ENCODE measurements at regions not wholly inside any gene's neighbourhood (a gene's known extent, or its start where the extent isn't known, plus 50 kb on each side); places are given as distances from the start of the nearest gene placed in this dataset.

DNA sequence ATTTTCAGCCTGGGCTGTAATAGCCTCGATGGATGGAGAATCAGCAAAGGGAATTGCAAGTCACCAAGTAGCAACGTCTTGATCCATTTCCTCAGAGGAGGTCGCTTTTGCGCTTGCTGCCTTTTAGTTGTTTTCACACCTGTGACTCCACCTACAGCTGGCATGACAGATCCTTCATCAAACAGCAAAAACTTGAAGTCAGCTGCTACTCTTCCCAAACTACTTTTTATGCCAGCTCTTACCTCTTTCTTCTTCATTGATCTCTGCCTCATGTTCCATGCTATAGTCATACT lies 107.7 kb downstream of the MAT2B start:
- in situ Hi-C loops (cut with HindIII; ENCODE audit: low pct_unique_long_range_greater_than_20kb, low sequenced_read_pairs): no loop called here
- DNase-seq (ENCODE audit: low read depth, low spot score): no peak

GRCh38 chr5:163614787-163615186 lies 109.4 kb downstream of the MAT2B start:
- in situ Hi-C loops (cut with HindIII; ENCODE audit: low pct_unique_long_range_greater_than_20kb, low sequenced_read_pairs): no loop called here
- DNase-seq (ENCODE audit: low read depth, low spot score): no peak

GRCh38 chr5:163619273-163619934 lies 114.0 kb downstream of the MAT2B start:
- DNase-seq (ENCODE audit: low read depth, low spot score): no peak
- in situ Hi-C loops (cut with HindIII; ENCODE audit: low pct_unique_long_range_greater_than_20kb, low sequenced_read_pairs): no loop called here

- in situ Hi-C loops (cut with HindIII; ENCODE audit: low pct_unique_long_range_greater_than_20kb, low sequenced_read_pairs): no loop called here
- no peak for DNase-seq (ENCODE audit: low read depth, low spot score)
These were observed 114.5 kb downstream of the MAT2B start for GRCh38 chr5:163619951-163620350.

DNA sequence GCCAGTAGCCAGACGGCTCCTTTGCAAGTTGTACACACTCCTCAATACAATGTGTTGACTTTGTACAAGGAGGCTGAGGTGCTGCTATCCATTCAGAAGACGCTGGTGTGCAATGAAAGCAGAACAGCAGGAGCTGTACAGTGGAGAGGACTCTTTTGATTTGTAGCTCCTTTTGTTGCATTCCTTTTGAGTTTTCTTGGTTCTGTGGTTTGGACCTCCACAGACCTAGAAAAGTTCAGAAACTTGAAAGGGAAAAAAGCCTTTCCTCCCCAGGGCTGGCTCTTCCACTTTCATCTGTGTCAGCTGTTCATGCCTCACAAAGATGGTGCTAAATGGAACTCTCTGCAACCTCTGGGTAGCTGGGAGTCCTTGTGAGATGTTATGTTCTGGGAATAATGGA lies 117.4 kb downstream of the MAT2B start:
- no peak for DNase-seq (ENCODE audit: low read depth, low spot score)
- in situ Hi-C loops (cut with HindIII; ENCODE audit: low pct_unique_long_range_greater_than_20kb, low sequenced_read_pairs): no loop called here

- no peak for DNase-seq (ENCODE audit: low read depth, low spot score)
- in situ Hi-C loops (cut with HindIII; ENCODE audit: low pct_unique_long_range_greater_than_20kb, low sequenced_read_pairs): no loop called here
These were observed 118.1 kb downstream of the MAT2B start for GRCh38 chr5:163623524-163623923.

- in situ Hi-C loops (cut with HindIII; ENCODE audit: low pct_unique_long_range_greater_than_20kb, low sequenced_read_pairs): no loop called here
- no peak for DNase-seq (ENCODE audit: low read depth, low spot score)
These were observed 118.6 kb downstream of the MAT2B start for GRCh38 chr5:163623986-163624385.

- DNase-seq (ENCODE audit: low read depth, low spot score): no peak
- in situ Hi-C loops (cut with HindIII; ENCODE audit: low pct_unique_long_range_greater_than_20kb, low sequenced_read_pairs): no loop called here
These were observed 119.0 kb downstream of the MAT2B start for GRCh38 chr5:163624431-163624830.

DNA sequence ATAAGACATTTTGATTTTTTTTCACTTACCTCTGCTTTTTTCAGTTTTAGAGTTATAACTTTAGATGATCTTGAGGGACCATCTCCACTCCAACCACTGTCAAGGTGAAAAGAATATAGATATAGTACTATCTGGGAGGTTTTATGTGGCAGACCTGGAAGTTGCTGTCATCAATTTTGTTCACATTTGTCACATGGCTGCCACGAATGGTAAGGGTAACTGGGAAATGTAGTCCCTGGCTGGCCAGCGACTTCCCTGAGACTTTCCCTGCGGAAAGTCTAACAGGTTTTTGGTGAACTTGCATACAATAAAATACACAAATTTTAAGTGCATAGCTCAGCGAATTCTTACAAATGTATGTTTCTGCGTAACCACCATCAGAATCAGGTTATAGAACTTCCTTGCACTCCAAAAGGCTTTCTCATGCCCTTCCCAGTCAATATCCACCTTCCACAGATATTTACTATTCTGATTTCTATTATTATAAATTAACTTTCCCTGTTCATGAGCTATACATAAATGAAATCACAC lies 121.5 kb downstream of the MAT2B start:
- in situ Hi-C loops (cut with HindIII; ENCODE audit: low pct_unique_long_range_greater_than_20kb, low sequenced_read_pairs): no loop called here
- no peak for DNase-seq (ENCODE audit: low read depth, low spot score)

- no peak for DNase-seq (ENCODE audit: low read depth, low spot score)
- in situ Hi-C loops (cut with HindIII; ENCODE audit: low pct_unique_long_range_greater_than_20kb, low sequenced_read_pairs): no loop called here
These were observed 126.4 kb downstream of the MAT2B start for GRCh38 chr5:163631856-163632255.

DNA sequence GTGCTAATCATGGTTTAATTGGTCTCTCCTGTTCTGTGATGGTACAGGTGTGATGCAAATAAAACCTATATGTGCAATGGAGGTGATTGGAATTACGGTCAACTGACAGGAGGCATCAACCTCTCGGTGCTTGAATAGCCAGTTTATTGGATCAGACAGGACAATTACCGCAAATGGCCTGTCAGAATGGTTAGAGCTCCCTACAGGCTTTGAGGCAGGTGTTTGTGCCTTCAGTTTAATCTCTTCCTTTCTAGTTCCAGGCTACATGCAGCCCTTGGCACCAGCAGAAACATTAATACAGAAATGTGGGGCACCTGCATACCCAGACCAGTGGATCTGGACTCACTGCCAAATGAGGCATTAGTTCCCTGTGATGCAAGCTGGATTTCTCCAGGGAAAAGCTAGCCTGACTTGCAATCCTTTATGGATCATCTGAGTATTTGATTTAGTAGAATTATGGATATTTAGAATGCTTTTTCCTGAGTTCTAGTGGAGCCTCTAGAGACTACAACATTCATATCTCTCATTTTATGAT lies 128.6 kb downstream of the MAT2B start:
- in situ Hi-C loops (cut with HindIII; ENCODE audit: low pct_unique_long_range_greater_than_20kb, low sequenced_read_pairs): no loop called here
- DNase-seq (ENCODE audit: low read depth, low spot score): no peak

DNA sequence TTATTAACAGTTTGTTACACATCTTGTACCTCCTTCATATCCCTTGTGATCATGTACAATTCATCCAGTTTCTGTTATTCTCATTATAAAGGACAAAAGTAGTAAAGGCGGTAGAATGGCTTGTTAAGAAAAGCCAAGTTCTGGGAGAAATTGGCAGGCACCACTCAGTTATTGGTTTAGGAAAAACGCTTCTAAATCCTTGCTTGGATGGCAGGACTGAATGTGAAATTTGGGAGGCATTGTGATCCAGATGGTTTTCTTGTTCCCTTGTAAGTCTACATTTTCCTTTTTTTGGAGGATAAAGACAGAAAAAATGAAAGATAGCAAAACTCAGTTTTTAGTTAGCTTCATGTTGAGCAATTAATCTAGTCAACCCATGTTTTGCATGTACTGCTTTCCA lies 130.2 kb downstream of the MAT2B start:
- in situ Hi-C loops (cut with HindIII; ENCODE audit: low pct_unique_long_range_greater_than_20kb, low sequenced_read_pairs): no loop called here
- no peak for DNase-seq (ENCODE audit: low read depth, low spot score)

DNA sequence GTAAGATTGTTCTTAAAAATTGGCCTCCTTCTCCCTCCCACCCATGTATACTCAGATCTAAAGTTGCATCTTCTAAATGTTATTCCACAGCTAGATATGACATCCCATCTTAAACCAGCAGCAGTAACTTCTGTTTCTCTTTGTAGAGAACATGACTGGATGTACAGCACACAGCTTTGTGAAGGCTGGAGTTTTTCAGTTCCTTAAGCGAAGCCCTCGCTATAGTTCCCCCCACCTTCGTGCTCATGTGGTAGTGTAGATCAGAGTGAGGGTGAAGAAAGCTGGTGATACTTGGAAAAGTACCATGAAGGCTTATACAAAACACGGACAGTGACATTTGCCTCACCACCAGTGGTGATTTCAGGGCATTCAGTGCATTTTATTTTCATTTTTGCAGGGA lies 137.5 kb downstream of the MAT2B start:
- DNase-seq (ENCODE audit: low read depth, low spot score): no peak
- in situ Hi-C loops (cut with HindIII; ENCODE audit: low pct_unique_long_range_greater_than_20kb, low sequenced_read_pairs): no loop called here

GRCh38 chr5:163645421-163646416 lies 140.3 kb downstream of the MAT2B start:
- in situ Hi-C loops (cut with HindIII; ENCODE audit: low pct_unique_long_range_greater_than_20kb, low sequenced_read_pairs): no loop called here
- DNase-seq (ENCODE audit: low read depth, low spot score): no peak

GRCh38 chr5:163649514-163649913 lies 144.1 kb downstream of the MAT2B start:
- peak; percentile 6 for DNase-seq (ENCODE audit: low read depth, low spot score)
- in situ Hi-C loops (cut with HindIII; ENCODE audit: low pct_unique_long_range_greater_than_20kb, low sequenced_read_pairs): no loop called here

- no peak for DNase-seq (ENCODE audit: low read depth, low spot score)
- in situ Hi-C loops (cut with HindIII; ENCODE audit: low pct_unique_long_range_greater_than_20kb, low sequenced_read_pairs): no loop called here
These were observed 148.1 kb downstream of the MAT2B start for GRCh38 chr5:163653526-163653925.

DNA sequence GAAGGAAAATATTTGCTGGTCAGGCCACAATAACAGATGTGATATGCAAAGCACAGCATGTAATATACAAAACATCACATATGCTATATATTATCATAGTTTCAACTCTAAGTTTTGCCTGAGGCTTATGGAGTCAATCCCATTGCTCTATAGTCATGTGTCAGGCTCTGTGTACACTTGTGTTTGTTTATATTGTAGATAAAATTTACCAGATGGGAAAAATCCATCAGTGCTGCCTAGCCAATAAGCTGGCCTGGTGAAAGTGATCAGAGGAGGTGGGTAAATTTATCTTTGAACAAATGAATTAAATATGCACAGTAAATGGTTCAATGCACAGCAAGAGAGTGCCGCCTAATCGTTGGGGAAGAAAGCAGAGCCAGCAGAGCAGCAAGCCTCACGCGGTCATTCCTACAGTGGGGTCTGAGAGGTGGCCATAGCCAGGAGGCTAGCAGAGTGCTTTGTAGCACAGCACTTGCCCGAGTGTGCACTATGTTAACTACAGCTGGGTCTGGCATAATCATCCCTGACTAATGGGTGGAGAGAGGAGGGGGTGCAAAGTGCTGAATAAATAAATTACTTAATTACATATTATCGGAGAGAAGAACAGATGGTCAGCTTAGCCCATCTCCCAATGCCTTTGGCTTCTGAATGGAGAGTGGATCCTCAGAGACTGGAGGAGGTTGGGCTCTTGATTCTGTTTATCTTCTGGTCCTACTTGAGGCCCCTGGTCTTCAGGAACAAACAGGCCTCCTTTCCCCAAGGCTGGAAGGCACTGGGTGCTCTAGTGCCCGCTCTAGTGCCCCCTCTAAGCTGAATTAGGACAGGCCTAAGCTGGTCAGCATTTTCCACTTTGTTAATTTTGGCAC lies 153.5 kb downstream of the MAT2B start:
- no peak for DNase-seq (ENCODE audit: low read depth, low spot score)
- in situ Hi-C loops (cut with HindIII; ENCODE audit: low pct_unique_long_range_greater_than_20kb, low sequenced_read_pairs): no loop called here

- in situ Hi-C loops (cut with HindIII; ENCODE audit: low pct_unique_long_range_greater_than_20kb, low sequenced_read_pairs): no loop called here
- no peak for DNase-seq (ENCODE audit: low read depth, low spot score)
These were observed 154.1 kb downstream of the MAT2B start for GRCh38 chr5:163659568-163659902.

Measured in SK-MEL-5 (cell line).